Left cardiac atrium (tissue), 4 donors: ENCODE measurements at regions not wholly inside any gene's neighbourhood (a gene's known extent, or its start where the extent isn't known, plus 50 kb on each side); places are given as distances from the start of the nearest gene placed in this dataset.

Experiments
- ATAC-seq, 2 donors: fragments of 200-7000 bp; cut with Tn5 transposase; one replicate each; pipeline ENCODE4 v1.9.1; 2020; ENCODE audit warnings: mild to moderate bottlenecking in 2 of 2, moderate library complexity in 2 of 2
- DNase-seq: peaks from one replicate; pipeline ENCODE4 v3.0.0-alpha.2; 2020
- intact Hi-C, 2 donors: fragments of 100-400 bp; cut with DNase I; formaldehyde crosslinking; loops; one replicate each; pipeline versions ENCODE4 v1.14.1 to v1.15.1; 2022 to 2023
- donor health status: DM: no; HTN: yes; CAD: no.
- donor health status: DM: no; HTN: yes; CAD: no; lungs with severe emphysema.
- donor health status: DM: yes; HTN: yes; CAD: no.
- donor health status: Dilated cardiomyopathy.

DNA sequence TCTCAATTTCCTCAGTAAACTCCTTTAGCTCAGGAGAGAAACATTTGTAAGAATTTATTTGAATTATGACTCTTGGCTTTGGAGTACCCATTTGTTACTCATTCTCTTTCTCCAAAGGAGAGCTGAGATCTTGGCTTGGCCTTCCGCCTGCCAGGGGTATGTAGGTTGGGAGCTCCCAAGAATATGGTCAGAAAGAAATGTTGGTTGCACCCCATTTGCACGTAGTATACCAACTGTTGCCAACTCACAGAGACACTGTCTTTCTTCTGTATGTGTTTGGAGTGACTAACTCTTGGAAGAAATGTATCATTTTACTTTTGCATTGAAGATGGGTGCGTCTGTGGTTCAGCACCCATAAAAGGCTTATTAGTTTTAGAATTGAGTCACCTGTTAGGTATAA is 708.5 kb upstream of the SORCS1 start:
- DNase-seq (no peak), ATAC-seq (no peak)

DNA sequence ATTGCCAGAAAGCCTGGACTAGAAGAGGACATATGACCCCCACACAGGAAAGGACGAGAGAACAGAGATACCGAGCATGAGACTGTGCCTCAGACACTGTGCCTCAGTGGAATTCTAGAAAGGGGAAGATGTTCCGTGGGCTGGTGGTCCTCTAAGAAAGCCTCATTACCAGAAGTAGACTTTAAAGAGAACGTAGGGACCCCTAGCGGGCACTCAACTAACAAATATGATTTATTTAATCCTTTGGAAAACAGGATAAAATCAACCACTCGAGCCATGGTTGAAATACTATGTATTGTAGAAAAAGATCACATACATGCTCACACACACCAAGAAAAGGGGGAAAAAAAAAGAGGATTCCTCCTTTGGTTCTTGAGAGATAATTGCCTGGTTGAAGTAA is 701.2 kb upstream of the SORCS1 start:
- intact Hi-C loops, result no loop called here
- DNase-seq (no peak), ATAC-seq (no peak)

More for the DNA sequence above, 708.5 kb upstream of the SORCS1 start:
- intact Hi-C loops, result no loop called here

DNA sequence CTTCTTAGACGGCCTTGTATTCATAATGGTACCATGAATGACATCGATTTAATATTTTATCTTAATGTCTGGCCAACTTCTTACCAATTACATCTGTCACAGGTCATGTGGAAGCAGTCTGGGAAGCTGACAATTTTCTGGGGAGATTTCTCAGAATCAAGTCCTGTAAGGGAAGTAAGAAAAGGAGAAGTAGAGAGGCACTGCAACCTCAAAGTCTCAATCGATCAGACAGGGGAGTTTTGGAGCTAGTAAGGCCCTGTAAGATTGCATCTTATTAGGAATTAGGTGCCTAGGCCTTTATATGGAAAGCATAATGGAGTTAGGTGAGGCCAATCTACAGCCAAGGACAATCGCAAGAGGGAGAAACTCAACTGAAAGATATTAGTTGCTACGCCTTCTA is 694.6 kb upstream of the SORCS1 start:
- intact Hi-C loops, result no loop called here
- ATAC-seq (no peak), DNase-seq (no peak)

DNA sequence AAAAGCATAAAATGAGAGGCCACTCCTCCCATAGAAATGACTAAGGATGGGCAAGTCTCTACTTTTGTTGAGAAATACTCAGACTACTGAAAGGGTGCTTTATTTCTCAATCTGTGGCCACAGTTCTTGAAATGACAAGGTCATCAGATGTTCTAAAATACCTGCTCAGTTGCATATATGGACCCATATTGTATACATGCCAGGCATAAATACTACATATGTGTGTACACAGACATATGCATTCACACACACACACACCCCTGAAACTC is 691.5 kb upstream of the SORCS1 start:
- ATAC-seq (no peak), DNase-seq (no peak)
- intact Hi-C loops, result no loop called here

DNA sequence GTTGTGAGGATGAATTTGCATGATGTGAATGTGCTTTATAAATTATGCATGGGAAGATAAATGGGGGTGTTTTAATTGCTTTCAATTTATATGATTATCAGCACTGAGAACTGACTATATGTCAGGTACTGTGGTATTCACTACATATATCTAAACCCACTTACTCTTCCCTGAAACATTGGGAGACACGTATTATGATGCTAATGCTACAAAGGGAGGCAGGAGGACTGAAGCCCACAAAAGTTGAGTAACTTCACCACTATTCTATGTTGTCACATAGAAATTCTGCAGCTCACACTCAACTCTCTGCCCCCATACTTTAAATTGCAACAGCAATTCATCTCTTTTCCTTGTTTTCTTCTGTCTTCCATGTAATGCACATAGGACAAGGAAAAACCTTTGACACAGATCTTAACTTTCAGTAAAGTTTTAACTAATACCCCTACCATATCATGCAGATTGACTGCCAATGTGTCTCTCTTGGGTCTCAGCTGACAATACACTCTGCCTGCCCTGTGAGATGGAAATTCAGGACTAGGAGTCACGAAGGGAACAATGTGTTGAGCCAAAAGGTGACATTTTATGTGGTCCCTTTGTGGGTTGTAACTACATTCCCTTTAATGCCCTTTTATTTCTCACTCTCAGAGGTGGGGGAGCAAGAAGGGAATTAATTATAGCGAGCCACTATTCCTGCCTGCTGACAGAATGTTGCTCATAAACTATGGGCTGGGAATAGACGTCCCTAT is 691.0 kb upstream of the SORCS1 start:
- no peak for ATAC-seq
- intact Hi-C loops, result no loop called here

DNA sequence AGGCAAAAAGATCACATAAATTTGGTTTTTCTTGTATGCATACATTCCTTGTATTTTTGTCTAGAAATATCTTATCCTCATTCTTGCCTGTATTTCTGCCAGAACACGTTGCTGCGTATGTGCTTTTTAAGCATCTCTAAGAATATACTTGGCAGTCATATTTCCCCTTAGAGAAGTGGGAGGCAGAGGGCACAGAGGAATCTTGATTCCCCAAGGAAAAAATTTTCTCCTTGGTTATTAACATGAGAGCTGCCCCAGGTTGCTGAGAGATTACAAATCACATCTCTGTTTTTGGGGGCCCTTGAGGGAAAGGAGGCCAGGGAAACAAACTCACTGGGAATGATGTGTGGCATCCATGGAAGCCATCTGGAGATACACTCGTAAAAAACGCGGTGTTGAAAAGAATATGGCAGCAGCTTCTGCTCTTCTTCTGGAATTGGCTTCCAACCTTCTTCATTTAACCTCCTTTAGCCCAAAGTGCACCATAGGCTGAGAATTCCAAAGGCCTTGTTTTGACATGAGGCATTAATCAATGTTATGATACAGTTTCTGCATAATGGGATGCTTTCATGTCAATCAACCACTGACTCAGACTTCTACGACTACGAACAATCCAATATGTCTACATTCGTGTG is 684.3 kb upstream of the SORCS1 start:
- intact Hi-C loops, result no loop called here
- ATAC-seq (no peak), DNase-seq (no peak)

More for the DNA sequence above, 691.0 kb upstream of the SORCS1 start:
- no peak for DNase-seq

DNA sequence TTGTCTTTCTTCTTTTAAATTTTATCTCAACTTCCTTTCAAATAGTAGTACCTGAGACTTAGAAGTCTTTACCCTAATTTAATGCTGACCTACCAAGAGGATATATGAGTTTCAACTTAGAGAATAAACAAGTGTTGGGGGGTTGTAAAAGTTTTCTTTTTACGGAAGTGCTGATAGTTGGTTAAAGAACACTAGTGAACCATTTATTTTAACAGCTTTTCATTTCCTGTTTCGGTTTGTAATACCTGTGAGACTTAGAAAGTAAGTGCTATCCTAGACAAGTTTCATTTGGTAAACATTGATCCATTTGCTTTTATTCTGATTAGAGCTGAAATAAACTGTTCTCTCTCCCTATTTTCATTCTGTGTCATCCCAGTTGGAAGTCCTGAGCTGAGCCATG is 683.1 kb upstream of the SORCS1 start:
- DNase-seq, result no peak
- ATAC-seq, result no peak
- intact Hi-C loops, result no loop called here

DNA sequence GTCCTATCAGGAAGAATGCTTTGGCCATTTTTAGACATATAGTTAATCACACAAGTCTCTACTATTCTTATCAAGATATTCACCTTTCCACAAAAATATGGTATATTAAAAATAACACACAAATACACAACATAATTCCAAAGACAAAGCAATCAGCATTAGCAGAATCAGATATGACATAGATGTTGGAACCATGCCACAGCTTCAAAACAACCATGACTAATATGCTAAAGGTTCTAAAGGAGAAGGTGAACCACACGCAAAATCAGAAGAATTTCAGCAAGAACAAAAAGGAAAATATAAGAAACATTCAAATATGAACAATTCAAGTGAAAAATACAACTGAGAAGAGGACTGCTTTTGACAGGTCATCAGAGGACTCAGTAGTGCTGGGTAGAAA is 670.2 kb upstream of the SORCS1 start:
- DNase-seq (no peak), ATAC-seq (no peak)
- intact Hi-C loops, result no loop called here

DNA sequence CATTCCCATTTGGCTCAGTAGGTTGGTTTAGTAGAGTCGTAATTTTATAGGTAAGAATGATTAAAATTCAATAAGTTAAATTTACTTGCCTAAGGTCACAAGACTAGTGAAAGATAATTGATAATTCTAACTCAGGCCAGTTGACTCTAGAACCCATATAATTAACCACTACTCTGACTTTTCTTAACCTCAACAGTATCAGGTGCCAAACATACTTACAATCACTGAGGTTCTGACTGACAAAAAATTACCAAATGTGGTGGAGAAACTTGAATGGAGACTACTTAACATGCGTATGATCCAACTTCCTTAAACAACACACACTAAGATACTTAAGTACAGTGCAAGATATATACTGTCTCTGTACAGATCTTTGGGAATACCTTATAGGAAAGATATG is 667.3 kb upstream of the SORCS1 start:
- DNase-seq (no peak), ATAC-seq (no peak)
- intact Hi-C loops, result no loop called here

DNA sequence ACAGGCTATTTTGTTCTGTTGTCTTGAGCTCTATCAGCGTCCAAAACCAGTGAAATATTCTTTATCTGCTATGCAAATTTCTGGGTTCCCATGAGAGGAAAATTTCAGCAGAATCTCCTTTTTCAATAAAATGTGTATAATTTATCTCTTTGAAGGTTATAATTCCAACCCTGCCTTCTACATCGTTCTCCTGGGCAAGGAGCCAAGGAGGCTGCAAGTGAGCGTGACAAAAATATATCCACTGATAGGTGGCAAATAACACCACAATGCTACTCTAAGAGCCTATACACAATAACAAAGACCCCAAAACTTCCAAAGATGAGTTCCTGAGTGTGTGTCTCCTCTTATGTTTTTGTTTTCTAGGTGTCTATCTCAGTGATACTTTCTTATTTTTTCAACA is 664.7 kb upstream of the SORCS1 start:
- DNase-seq (no peak), ATAC-seq (no peak)
- intact Hi-C loops, result no loop called here

DNA sequence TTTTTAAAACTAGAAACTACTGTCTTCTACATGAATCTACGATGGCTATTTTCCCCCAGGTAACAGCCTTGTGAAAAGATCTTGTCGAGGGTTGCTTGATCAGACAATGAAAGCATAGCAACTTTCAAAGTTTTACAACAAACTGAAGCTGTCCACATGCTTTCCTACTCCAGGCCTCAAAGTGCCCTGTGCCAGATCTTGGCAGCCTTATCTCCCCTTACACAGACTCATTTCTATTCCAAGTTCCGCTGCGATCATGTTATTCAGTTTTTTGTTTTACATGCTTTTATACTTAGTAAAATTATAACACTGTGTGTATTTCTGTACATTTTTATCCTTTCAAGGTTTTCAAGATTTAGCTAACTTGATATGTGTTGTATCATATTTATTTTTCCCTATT is 661.7 kb upstream of the SORCS1 start:
- DNase-seq (no peak), ATAC-seq (peak in 1 of 2 donors; percentile 61)
- intact Hi-C loops, result no loop called here

DNA sequence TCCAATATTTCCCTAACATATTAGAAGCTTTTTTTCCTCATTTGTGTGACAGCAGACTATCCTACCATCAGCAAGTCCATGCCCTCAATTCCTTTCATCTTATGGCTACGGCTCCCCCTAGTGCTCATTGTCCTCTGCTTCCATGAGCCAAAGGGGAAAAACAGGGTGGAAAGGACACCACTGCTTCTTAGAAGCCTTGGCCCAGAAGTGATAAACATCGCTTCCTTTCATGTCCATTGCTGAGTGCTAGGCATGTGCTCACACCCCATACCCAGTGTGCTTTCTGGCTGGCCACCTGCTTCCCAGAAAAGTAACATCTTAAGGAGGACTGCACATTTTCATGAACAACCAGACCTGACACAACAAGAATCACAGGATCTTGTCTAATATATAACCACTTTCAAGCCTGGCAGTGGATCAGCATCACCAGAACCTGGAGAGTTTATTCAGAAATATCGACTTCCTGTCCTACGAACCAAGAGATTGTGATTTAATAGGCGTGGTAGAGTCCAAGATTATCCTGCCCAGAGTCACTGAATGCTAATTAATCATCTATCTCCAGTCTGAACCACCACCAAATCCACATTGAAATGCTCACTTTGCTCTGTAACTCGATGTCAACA is 650.5 kb upstream of the SORCS1 start:
- intact Hi-C loops, result loop anchor here (2.0 to 10.0 kb wide), 3 partner anchors 400 to 1108 kb away; no protein-coding TSS in a partner anchor
- ATAC-seq (peak; percentile 60 to 82), DNase-seq (peak; percentile 34)

DNA sequence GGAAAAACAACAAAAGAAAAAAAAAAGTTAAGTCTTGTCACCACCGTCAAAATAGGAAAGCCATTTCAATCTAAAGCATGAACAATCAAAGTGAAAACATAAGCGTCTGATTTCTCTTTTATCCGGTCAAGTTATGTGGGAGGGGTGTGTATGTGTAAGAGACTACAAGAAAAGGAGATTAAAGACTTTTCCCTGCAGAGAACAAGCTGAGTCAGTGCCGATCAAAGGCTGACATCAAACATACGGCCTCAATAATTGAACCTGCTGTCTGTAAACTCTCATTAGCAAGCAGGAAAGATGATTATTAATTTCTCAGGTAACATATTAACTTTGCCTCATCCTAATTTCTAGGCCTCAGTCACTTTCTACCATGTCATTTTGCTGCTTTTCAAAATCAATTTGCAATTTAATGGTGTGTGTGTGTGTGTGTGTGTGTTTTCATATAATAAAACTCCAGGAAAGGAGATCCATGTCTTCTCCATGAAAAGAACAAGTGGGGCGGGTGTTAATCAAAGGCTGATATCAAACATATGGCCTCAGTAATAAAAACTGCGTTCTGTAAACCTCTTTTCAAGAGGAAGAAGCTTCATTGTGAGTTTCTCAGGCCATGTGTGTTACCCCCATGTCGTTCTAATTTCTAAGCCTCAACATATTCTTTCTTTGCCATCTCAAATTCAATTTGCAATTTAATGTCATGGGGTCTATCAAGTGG is 649.1 kb upstream of the SORCS1 start:
- ATAC-seq (no peak), DNase-seq (no peak)
- intact Hi-C loops, result loop anchor here (2.0 to 10.0 kb wide), 3 partner anchors 399 to 1106 kb away; no protein-coding TSS in a partner anchor

DNA sequence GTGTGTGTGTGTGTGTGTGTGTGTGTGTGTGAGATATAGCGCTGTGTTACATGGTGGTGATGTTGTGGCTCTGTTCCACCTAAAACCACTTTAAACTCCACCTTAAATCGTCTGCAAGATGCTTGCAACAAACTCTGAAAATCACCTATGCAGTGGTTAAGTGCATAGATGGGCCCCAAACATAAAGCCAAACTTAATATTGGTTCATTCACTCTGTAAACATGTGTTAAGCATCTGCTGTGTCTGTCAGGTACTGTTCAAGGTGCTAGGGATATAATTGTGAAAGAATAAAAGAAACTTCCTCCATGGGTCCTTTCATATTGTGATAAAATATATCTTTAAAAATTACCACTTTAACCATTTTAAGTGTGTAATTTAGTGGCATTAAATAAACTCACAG is 645.4 kb upstream of the SORCS1 start:
- intact Hi-C loops, result loop anchor here (5.0 to 10.0 kb wide), 2 partner anchors 395 to 1103 kb away; no protein-coding TSS in a partner anchor
- ATAC-seq (no peak), DNase-seq (no peak)

DNA sequence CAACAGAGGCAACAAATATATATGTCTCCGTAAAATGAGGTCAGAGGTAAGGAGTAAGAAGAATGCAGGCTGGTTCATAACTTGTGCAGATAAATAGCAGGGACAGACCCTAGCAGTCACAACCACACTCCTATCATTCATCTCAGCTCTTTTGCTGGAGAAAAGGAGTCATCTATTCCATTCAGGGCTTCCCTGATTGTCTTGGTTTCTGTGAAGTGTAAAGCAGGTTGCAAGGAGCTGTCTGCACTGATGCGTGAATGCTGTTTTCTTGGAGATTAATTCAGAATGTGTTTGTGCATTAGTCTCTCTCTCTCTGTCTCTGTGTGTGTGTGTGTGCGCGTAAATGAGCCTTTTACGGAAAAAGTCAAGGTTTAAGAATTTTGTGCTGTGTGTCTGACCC is 643.3 kb upstream of the SORCS1 start:
- DNase-seq (no peak), ATAC-seq (no peak)
- intact Hi-C loops, result no loop called here

DNA sequence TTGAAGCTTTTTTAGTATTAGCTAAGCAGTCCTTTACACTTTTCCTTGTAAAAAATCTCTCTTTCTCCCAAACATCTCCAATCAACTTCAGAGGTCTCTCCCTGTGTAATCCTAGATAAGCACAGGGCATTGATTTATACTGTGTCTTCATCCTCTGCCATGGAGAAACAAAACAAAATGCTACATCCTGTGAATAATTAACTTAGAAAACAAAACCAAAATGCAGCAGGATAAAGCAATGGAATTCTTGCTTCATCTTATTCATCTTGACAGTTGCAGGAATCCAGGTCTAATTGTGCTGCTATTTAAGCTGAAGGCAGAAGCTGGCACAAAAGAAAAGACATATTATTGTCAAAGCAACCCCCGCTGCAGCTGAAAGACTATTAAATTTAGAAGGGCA is 641.5 kb upstream of the SORCS1 start:
- ATAC-seq (no peak), DNase-seq (no peak)
- intact Hi-C loops, result no loop called here

DNA sequence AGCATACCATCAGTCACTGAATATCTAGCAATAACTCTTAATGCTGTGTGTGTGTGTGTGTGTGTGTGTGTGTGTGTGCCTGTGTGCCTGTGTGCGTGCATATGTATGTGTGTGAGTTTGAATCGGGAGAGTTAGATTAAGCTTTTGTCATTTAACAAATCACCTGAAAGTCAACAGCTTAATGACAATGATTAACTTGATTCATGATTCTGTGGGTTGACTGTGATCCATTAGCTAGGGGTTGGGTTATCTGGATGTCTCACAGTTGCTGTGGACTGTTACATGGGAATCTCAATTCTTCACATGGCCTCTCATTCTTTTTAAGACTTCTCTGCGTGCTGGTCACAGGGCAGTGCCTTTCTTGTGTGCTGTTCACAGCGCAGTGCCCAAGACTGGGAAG is 639.0 kb upstream of the SORCS1 start:
- intact Hi-C loops, result no loop called here
- DNase-seq (no peak), ATAC-seq (no peak)

DNA sequence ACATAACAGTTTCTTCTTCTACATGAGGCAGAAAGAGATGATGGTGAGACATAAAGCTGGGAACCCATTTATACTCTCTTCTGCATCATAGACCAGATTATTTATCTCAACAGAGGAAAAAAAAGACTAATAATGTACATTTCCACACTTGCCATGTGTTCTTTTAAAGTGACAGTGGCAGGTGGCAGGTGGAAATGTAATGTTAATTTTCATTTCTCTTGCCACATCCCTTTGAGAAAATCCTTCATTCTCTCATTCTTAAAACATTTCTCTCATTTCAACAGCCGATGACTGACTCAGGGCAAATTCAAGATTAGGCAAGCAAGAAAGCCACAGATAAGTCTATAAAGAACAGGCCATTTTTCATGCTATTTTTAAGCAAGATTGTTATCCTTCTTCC is 635.6 kb upstream of the SORCS1 start:
- intact Hi-C loops, result no loop called here
- no peak for ATAC-seq
- DNase-seq, result no peak

DNA sequence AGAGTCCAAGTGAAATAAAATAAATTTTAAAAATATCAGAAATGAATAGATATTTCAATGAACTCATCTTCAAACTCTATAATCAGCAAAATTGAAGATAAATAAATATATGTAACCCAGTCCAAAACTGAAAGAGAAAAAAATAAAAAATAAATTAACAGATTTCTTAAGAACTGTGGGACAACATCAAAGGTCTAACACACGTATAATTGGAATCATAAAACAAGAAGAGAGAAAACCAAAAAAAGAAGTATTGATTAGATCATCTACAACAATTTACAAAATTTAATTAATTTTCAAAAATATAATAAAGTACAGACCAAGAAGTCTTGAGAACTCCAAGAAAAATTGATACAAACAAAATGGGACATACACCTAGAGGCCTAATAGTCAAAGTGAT is 625.8 kb upstream of the SORCS1 start:
- intact Hi-C loops, result no loop called here
- ATAC-seq (no peak), DNase-seq (no peak)

DNA sequence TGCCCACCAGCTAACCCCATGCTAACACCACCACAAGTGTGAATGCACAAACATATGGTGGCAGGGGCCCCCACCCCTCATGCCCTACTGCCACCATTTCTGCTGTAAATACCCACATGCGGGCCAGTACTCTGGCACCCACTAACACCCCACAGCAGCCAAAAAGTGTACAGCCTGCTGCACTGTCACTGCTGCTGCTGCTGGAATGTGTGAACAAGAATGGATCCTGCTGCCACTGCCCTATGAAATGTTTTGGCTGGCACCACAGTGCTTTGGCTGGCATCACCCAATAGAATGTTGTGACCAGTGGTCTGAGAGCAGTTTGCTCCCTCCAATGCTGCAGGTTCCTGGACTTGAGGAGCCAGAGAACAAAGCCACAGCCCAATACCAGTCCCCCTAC is 606.6 kb upstream of the SORCS1 start:
- intact Hi-C loops, result no loop called here
- DNase-seq, result no peak
- ATAC-seq, result peak in 1 of 2 donors; percentile 57
